ENCODE measurements at regions not wholly inside any gene's neighbourhood (a gene's known extent, or its start where the extent isn't known, plus 50 kb on each side); places are given as distances from the start of the nearest gene placed in this dataset.

- no peak for DNase-seq (ENCODE audit: low read depth)
Observed at GRCh38 chr13:106234636-106235035, 300.8 kb downstream of the EFNB2 start.

- no peak for DNase-seq (ENCODE audit: low read depth)
Observed at GRCh38 chr13:106233134-106233735, 302.2 kb downstream of the EFNB2 start.

GRCh38 chr13:106232681-106233080 is 302.8 kb downstream of the EFNB2 start:
- no peak for DNase-seq (ENCODE audit: low read depth)

GRCh38 chr13:106230450-106230849 is 305.0 kb downstream of the EFNB2 start:
- peak; percentile 75 for DNase-seq (ENCODE audit: low read depth)

GRCh38 chr13:106225126-106225525 is 310.3 kb downstream of the EFNB2 start:
- no peak for DNase-seq (ENCODE audit: low read depth)

GRCh38 chr13:106220211-106220610 is 315.3 kb downstream of the EFNB2 start:
- no peak for DNase-seq (ENCODE audit: low read depth)

GRCh38 chr13:106213028-106213757 is 322.3 kb downstream of the EFNB2 start:
- DNase-seq (ENCODE audit: low read depth), result no peak

GRCh38 chr13:106212386-106213010 is 323.0 kb downstream of the EFNB2 start:
- no peak for DNase-seq (ENCODE audit: low read depth)

- DNase-seq (ENCODE audit: low read depth), result no peak
Observed at GRCh38 chr13:106210324-106210723, 325.1 kb downstream of the EFNB2 start.

GRCh38 chr13:106205871-106206270 is 329.6 kb downstream of the EFNB2 start:
- no peak for DNase-seq (ENCODE audit: low read depth)

GRCh38 chr13:106197496-106197895 is 338.0 kb downstream of the EFNB2 start:
- no peak for DNase-seq (ENCODE audit: low read depth)

GRCh38 chr13:106187501-106188095 is 347.9 kb downstream of the EFNB2 start:
- DNase-seq (ENCODE audit: low read depth), result no peak

- DNase-seq (ENCODE audit: low read depth), result no peak
Observed at GRCh38 chr13:106187101-106187500, 348.4 kb downstream of the EFNB2 start.

- DNase-seq (ENCODE audit: low read depth), result peak; percentile 52
Observed at GRCh38 chr13:106186366-106187030, 349.0 kb downstream of the EFNB2 start.

GRCh38 chr13:106184790-106185189 is 350.7 kb downstream of the EFNB2 start:
- no peak for DNase-seq (ENCODE audit: low read depth)

- DNase-seq (ENCODE audit: low read depth), result no peak
Observed at GRCh38 chr13:106183410-106184065, 351.9 kb downstream of the EFNB2 start.

GRCh38 chr13:106182404-106182803 is 353.1 kb downstream of the EFNB2 start:
- peak; percentile 94 for DNase-seq (ENCODE audit: low read depth)

GRCh38 chr13:106178816-106179215 is 356.6 kb downstream of the EFNB2 start:
- DNase-seq (ENCODE audit: low read depth), result no peak

- DNase-seq (ENCODE audit: low read depth), result no peak
Observed at GRCh38 chr13:106177146-106177545, 358.3 kb downstream of the EFNB2 start.

GRCh38 chr13:106176117-106176516 is 359.3 kb downstream of the EFNB2 start:
- DNase-seq (ENCODE audit: low read depth), result peak; percentile 65

GRCh38 chr13:106173891-106174610 is 361.4 kb downstream of the EFNB2 start:
- DNase-seq (ENCODE audit: low read depth), result no peak

Data from ELR (cell line).